A549 (cell line): ENCODE measurements at regions not wholly inside any gene's neighbourhood (a gene's known extent, or its start where the extent isn't known, plus 50 kb on each side); places are given as distances from the start of the nearest gene placed in this dataset.

Experiments
- ATAC-seq, 2 experiments: fragments of 200-7000 bp in 1 of 2; fragments of >200 bp in 1 of 2; cut with Nextera tagmentation in 1 of 2; cut with Tn5 transposase in 1 of 2; 3 replicates each; pipeline versions ENCODE4 v1.8.0 to v1.9.1; 2018 to 2020; ENCODE audit warnings: mild to moderate bottlenecking in 1 of 2, moderate library complexity in 1 of 2
- CTCF ChIA-PET: fragments of 300-600 bp; sonication (Branson Sonifier 250); formaldehyde crosslinking; extraction: SDS; loops from one replicate; lab custom pipeline; 2021; ENCODE audit warnings: antibody characterized with exemption, inconsistent platforms; lab: Yijun Ruan, JAX
- POLR2A ChIA-PET: fragments of 350-600 bp; formaldehyde crosslinking; extraction: SDS; loops from one replicate; lab custom pipeline; 2021; ENCODE audit warnings: antibody characterized with exemption, inconsistent platforms; lab: Yijun Ruan, JAX
- DNase-seq, 2 experiments: peaks; one replicate each; pipeline versions ENCODE4 v3.0.0 to v3.0.0-alpha.2; 2011 to 2016; ENCODE audit warnings: low read depth in 1 of 2, low spot score in 1 of 2
- FAIRE-seq: peaks from 2 replicates; lab custom pipeline; 2011; peaks lifted over from hg19 to GRCh38; lab: Jason Lieb, UNC
- H3K27ac ChIP-seq, 2 experiments: fragments of >200 bp; sonication (Bioruptor Twin); formaldehyde crosslinking; 3 replicates each; pipeline ENCODE4 v1.5.1; 2016 to 2017
- H3K4me1 ChIP-seq: fragments of >200 bp; sonication (Bioruptor Twin); formaldehyde crosslinking; 3 replicates; pipeline ENCODE4 v1.6.1; 2016
- H3K4me2 ChIP-seq: fragments of >200 bp; sonication (Bioruptor Twin); formaldehyde crosslinking; 3 replicates; pipeline ENCODE4 v1.6.1; 2016
- H3K4me3 ChIP-seq: fragments of >200 bp; sonication (Bioruptor Twin); formaldehyde crosslinking; 3 replicates; pipeline ENCODE4 v1.5.1; 2016
- H3K9me3 ChIP-seq: fragments of >200 bp; sonication (Bioruptor Twin); formaldehyde crosslinking; 3 replicates; pipeline ENCODE4 v1.6.1; 2016
- BHLHE40 ChIP-seq: IDR thresholded peaks from 2 replicates; pipeline ENCODE4 v1.6.1; 2012; ENCODE audit warnings: low read depth, low read length, inconsistent platforms
- CHD2 ChIP-seq: fragments of 150-350 bp; IDR thresholded peaks from 2 replicates; pipeline ENCODE4 v1.6.1; 2014; ENCODE audit warnings: low read length; ENCODE audit not compliant: partially characterized antibody
- CHD4 ChIP-seq: fragments of 200-600 bp; sonication (generic); IDR thresholded peaks from 2 replicates; pipeline ENCODE4 v1.6.1; 2016; ENCODE audit warnings: antibody characterized with exemption, mild to moderate bottlenecking, borderline replicate concordance
- EHF ChIP-seq: fragments of 250-450 bp; sonication (Bioruptor Pico); IDR thresholded peaks from 2 replicates; pipeline ENCODE4 v1.5.0; 2020; ENCODE audit warnings: mild to moderate bottlenecking
- EP300 ChIP-seq, 2 experiments: fragments of >200 bp; sonication (Bioruptor Twin); formaldehyde crosslinking; IDR thresholded peaks; 2 replicates in 1 of 2; 3 replicates in 1 of 2; pipeline ENCODE4 v1.6.1; 2016 to 2017
- FOXS1 ChIP-seq: fragments of 250-450 bp; sonication (Bioruptor Pico); IDR thresholded peaks from 2 replicates; pipeline ENCODE4 v1.5.0; 2020; ENCODE audit warnings: mild to moderate bottlenecking, moderate library complexity
- HDAC2 ChIP-seq: fragments of 200-600 bp; sonication (generic); IDR thresholded peaks from 2 replicates; pipeline ENCODE4 v1.6.1; 2016
- HOXB13 ChIP-seq: fragments of 250-450 bp; sonication (Bioruptor Pico); IDR thresholded peaks from 2 replicates; pipeline ENCODE4 v1.5.0; 2020; ENCODE audit warnings: low read depth, mild to moderate bottlenecking, moderate library complexity
- HOXB5 ChIP-seq: fragments of 250-450 bp; sonication (Bioruptor Pico); IDR thresholded peaks from 2 replicates; pipeline ENCODE4 v1.5.0; 2020; ENCODE audit warnings: mild to moderate bottlenecking, moderate library complexity
- JUNB ChIP-seq: fragments of >200 bp; sonication (Bioruptor Twin); formaldehyde crosslinking; IDR thresholded peaks from 2 replicates; pipeline ENCODE4 v1.6.1; 2016
- KDM1A ChIP-seq: fragments of 200-600 bp; sonication (generic); IDR thresholded peaks from 2 replicates; pipeline ENCODE4 v1.6.1; 2016; ENCODE audit warnings: low read depth, mild to moderate bottlenecking
- KDM5A ChIP-seq: fragments of 200-600 bp; sonication (generic); IDR thresholded peaks from 2 replicates; pipeline ENCODE4 v1.6.1; 2016; ENCODE audit warnings: antibody characterized with exemption, mild to moderate bottlenecking
- MYC ChIP-seq: IDR thresholded peaks from 2 replicates; pipeline ENCODE4 v1.6.1; 2012; ENCODE audit warnings: mild to moderate bottlenecking, inconsistent platforms, low read length, improper control_type of control experiment, borderline replicate concordance
- NFE2L2 ChIP-seq: fragments of 150-350 bp; conservative IDR thresholded peaks from 2 replicates; pipeline ENCODE4 v1.6.1; 2014; ENCODE audit warnings: low read length
- NR3C1 ChIP-seq: fragments of >200 bp; sonication (Bioruptor Twin); formaldehyde crosslinking; IDR thresholded peaks from 3 replicates; pipeline ENCODE4 v1.6.1; 2017
- PHF8 ChIP-seq: fragments of 200-600 bp; sonication (generic); IDR thresholded peaks from 2 replicates; pipeline ENCODE4 v1.6.1; 2016; ENCODE audit warnings: low read depth, mild to moderate bottlenecking, antibody characterized with exemption, moderate library complexity, borderline replicate concordance
- POLR2AphosphoS2 ChIP-seq: conservative IDR thresholded peaks from 2 replicates; pipeline ENCODE4 v1.6.1; 2012; ENCODE audit warnings: low read length, improper control_type of control experiment, inconsistent platforms
- RARB ChIP-seq: fragments of 250-450 bp; sonication (Bioruptor Pico); IDR thresholded peaks from 2 replicates; pipeline ENCODE4 v1.8.0; 2021; ENCODE audit warnings: mild to moderate bottlenecking, moderate library complexity
- RCOR1 ChIP-seq: fragments of 150-350 bp; IDR thresholded peaks from 2 replicates; pipeline ENCODE4 v1.6.1; 2014; ENCODE audit warnings: antibody characterized with exemption, low read length, low read depth
- RFX5 ChIP-seq: fragments of 450-650 bp; IDR thresholded peaks from 2 replicates; pipeline ENCODE4 v1.7.1; 2014; ENCODE audit warnings: antibody characterized with exemption, mild to moderate bottlenecking, moderate library complexity
- SMC3 ChIP-seq: fragments of >200 bp; sonication (Bioruptor Twin); formaldehyde crosslinking; IDR thresholded peaks from 3 replicates; pipeline ENCODE4 v1.6.1; 2018; ENCODE audit warnings: inconsistent platforms
- TP53 ChIP-seq: fragments of 250-450 bp; sonication (Bioruptor Pico); IDR thresholded peaks from 2 replicates; pipeline ENCODE4 v1.5.0; 2021; ENCODE audit warnings: mild to moderate bottlenecking, moderate library complexity
- ZC3H11A ChIP-seq: fragments of 450-650 bp; IDR thresholded peaks from 2 replicates; pipeline ENCODE4 v1.6.1; 2014; ENCODE audit warnings: antibody characterized with exemption, mild to moderate bottlenecking
- ZNF302 ChIP-seq: fragments of 250-450 bp; sonication (Bioruptor Pico); IDR thresholded peaks from 2 replicates; pipeline ENCODE4 v1.9.0; 2021; ENCODE audit warnings: inconsistent platforms, mild to moderate bottlenecking, moderate library complexity
- WGBS: methylation state at CpG from one replicate; pipeline ENCODE4 v1.1.6; 2017; ENCODE audit errors: missing lambda C conversion rate; 5-methylcytosine and 5-hydroxymethylcytosine counted together
- TF ChIP-seq, protein P1 (sequence below): fragments of 450-650 bp; IDR thresholded peaks from 2 replicates; pipeline ENCODE4 v1.6.1; 2014; ENCODE audit warnings: antibody characterized with exemption
- TF ChIP-seq, protein P2 (sequence below): fragments of 250-450 bp; sonication (Bioruptor Pico); IDR thresholded peaks from 2 replicates; pipeline ENCODE4 v1.5.0; 2020; ENCODE audit warnings: low read depth, mild to moderate bottlenecking, moderate library complexity
- TF ChIP-seq, protein P3 (sequence below): fragments of 250-450 bp; sonication (Bioruptor Pico); IDR thresholded peaks from 2 replicates; pipeline ENCODE4 v1.5.0; 2021; ENCODE audit warnings: mild to moderate bottlenecking, moderate library complexity, borderline replicate concordance
- TF ChIP-seq, protein P4 (sequence below): fragments of >200 bp; sonication (Bioruptor Twin); formaldehyde crosslinking; IDR thresholded peaks from 3 replicates; pipeline ENCODE4 v1.5.1; 2016

DNA sequence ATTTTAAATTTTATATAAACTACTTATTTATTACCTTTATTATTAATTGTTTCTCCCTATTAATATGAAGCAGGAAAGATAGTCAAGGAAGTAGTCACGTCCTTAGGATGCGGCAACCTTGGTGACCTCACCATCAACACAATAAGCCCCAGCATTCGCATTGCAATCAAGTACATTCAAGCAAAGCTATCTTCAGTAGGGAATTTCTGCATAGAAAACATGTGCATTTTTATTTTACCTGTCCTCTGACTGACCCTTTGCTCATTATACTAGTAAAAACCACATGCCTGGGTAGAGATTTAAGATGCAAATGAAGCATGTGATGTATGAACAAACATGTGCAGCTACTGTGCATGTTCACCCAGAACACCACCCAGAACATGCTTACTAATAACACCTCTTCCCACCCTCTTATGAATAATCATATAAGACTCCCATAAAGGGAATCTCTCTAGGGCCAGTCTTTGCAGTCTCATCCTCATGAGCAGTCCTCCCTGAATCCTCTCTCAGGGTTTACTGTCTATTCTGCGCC is 869.6 kb downstream of the TAF11L14 start:
- TF ChIP-seq EP300 (IDR thresholded peaks at IDR 0.05) (no peak), CHD2 (no peak), NFE2L2 (no peak), CHD4 (no peak), KDM5A (no peak), KDM1A (no peak), FOXS1 (no peak), BHLHE40 (no peak), ZNF302 (CRISPR knock-in tag) (no peak), SMC3 (no peak), JUNB (no peak), HDAC2 (no peak), EHF (no peak), ZC3H11A (no peak), HOXB5 (no peak)
- TF ChIP-seq, protein P1, sequence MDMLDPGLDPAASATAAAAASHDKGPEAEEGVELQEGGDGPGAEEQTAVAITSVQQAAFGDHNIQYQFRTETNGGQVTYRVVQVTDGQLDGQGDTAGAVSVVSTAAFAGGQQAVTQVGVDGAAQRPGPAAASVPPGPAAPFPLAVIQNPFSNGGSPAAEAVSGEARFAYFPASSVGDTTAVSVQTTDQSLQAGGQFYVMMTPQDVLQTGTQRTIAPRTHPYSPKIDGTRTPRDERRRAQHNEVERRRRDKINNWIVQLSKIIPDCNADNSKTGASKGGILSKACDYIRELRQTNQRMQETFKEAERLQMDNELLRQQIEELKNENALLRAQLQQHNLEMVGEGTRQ, result no peak
- TF ChIP-seq, protein P2, sequence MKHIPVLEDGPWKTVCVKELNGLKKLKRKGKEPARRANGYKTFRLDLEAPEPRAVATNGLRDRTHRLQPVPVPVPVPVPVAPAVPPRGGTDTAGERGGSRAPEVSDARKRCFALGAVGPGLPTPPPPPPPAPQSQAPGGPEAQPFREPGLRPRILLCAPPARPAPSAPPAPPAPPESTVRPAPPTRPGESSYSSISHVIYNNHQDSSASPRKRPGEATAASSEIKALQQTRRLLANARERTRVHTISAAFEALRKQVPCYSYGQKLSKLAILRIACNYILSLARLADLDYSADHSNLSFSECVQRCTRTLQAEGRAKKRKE, result no peak
- TF ChIP-seq, all 56 proteins: peak for 0
- Histone ChIP-seq H3K4me2 (no peak overlapping the region), H3K4me3 (no peak overlapping the region), H3K9me3 (no peaks in the 10 kb centered on the region), H3K4me1 (no peaks in the 10 kb centered on the region), H3K27ac (no peak overlapping the region)
- WGBS, result 39% methylated on average over 4 of the region's 4 CpGs
- FAIRE-seq, result no peak
- ChIA-PET POLR2A (no interaction called here), CTCF (no interaction called here)
- no peak for ATAC-seq
- DNase-seq, result no peak

GRCh38 chr5:18507114-18507513 is 872.9 kb downstream of the TAF11L14 start:
- TF ChIP-seq, protein P2, result no peak
- TF ChIP-seq HOXB13 (no peak), RFX5 (no peak), RARB (CRISPR knock-in tag) (no peak), TP53 (CRISPR knock-in tag) (no peak), FOXS1 (no peak), RCOR1 (no peak), PHF8 (no peak), NR3C1 (no peak), MYC (no peak), POLR2AphosphoS2 (no peak), KDM5A (no peak)
- TF ChIP-seq, protein P3, sequence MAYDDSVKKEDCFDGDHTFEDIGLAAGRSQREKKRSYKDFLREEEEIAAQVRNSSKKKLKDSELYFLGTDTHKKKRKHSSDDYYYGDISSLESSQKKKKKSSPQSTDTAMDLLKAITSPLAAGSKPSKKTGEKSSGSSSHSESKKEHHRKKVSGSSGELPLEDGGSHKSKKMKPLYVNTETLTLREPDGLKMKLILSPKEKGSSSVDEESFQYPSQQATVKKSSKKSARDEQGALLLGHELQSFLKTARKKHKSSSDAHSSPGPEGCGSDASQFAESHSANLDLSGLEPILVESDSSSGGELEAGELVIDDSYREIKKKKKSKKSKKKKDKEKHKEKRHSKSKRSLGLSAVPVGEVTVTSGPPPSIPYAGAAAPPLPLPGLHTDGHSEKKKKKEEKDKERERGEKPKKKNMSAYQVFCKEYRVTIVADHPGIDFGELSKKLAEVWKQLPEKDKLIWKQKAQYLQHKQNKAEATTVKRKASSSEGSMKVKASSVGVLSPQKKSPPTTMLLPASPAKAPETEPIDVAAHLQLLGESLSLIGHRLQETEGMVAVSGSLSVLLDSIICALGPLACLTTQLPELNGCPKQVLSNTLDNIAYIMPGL (CRISPR knock-in tag), result no peak
- TF ChIP-seq, protein P4, sequence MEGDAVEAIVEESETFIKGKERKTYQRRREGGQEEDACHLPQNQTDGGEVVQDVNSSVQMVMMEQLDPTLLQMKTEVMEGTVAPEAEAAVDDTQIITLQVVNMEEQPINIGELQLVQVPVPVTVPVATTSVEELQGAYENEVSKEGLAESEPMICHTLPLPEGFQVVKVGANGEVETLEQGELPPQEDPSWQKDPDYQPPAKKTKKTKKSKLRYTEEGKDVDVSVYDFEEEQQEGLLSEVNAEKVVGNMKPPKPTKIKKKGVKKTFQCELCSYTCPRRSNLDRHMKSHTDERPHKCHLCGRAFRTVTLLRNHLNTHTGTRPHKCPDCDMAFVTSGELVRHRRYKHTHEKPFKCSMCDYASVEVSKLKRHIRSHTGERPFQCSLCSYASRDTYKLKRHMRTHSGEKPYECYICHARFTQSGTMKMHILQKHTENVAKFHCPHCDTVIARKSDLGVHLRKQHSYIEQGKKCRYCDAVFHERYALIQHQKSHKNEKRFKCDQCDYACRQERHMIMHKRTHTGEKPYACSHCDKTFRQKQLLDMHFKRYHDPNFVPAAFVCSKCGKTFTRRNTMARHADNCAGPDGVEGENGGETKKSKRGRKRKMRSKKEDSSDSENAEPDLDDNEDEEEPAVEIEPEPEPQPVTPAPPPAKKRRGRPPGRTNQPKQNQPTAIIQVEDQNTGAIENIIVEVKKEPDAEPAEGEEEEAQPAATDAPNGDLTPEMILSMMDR, result no peak
- TF ChIP-seq, all 56 proteins: peak for 0
- Histone ChIP-seq H3K27ac (no peak overlapping the region), H3K4me3 (no peak overlapping the region), H3K4me2 (no peak overlapping the region), H3K4me1 (no peaks in the 10 kb centered on the region), H3K9me3 (no peaks in the 10 kb centered on the region)
- DNase-seq (no peak), ATAC-seq (no peak), FAIRE-seq (no peak)
- WGBS, result 4% methylated on average over 1 of the region's 1 CpG
- POLR2A ChIA-PET, result no interaction called here
- CTCF ChIA-PET, result interaction anchor here (1.0 kb wide), 1 partner anchor 41 kb away, joined by 5 read pairs; no protein-coding TSS in a partner anchor
